Frontal cortex (tissue), 3 donors: ENCODE measurements at regions not wholly inside any gene's neighbourhood (a gene's known extent, or its start where the extent isn't known, plus 50 kb on each side); places are given as distances from the start of the nearest gene placed in this dataset.

Experiments used
- DNase-seq, 2 donors: peaks; one replicate each; pipeline ENCODE4 v3.0.0; 2012; ENCODE audit warnings: low spot score in 2 of 2
- FAIRE-seq: peaks from 2 replicates; lab custom pipeline; 2012; peaks lifted over from hg19 to GRCh38; lab: Jason Lieb, UNC
- donor health status: control.
- donor health status: control.
- donor health status: control.

DNA sequence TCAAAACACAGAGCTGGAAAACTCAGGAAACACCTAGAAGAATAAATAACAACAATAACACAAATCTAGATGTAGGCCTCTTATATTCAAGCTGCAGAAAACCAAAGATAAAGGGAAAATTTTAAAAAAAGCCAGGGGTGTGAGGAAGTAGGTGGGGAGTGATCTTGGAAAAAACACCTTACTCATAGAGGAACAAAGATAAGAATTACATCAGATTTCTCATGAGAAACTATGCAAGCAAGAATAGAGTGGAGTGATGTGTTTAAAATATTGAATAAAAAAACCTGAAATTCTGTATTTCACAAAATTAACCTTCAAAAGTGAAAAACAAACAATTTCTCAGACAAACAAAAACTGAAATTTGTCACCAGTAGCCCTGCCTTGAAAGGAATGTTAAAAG lies 265.5 kb upstream of the RGS18 start:
- DNase-seq (no peak), FAIRE-seq (no peak)

DNA sequence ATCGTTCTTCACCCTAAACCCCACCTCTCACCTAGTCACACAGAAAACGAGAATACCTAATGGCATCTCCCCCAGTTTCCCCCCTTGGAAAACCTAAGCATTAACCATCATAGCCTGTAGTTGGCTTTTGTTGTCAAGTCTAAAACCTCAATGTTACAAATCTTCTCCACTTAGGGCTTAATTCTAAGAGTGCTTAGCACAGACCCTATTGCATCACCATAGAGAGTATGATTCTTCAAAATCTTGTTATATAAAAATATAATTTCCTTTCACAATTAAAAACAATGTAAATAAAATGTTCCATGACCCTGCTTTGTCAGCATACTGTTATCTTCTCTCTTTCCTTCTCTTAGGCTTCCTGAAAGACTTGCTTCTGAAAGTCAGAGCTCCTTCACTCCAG lies 263.2 kb upstream of the RGS18 start:
- DNase-seq = no peak
- FAIRE-seq = no peak

DNA sequence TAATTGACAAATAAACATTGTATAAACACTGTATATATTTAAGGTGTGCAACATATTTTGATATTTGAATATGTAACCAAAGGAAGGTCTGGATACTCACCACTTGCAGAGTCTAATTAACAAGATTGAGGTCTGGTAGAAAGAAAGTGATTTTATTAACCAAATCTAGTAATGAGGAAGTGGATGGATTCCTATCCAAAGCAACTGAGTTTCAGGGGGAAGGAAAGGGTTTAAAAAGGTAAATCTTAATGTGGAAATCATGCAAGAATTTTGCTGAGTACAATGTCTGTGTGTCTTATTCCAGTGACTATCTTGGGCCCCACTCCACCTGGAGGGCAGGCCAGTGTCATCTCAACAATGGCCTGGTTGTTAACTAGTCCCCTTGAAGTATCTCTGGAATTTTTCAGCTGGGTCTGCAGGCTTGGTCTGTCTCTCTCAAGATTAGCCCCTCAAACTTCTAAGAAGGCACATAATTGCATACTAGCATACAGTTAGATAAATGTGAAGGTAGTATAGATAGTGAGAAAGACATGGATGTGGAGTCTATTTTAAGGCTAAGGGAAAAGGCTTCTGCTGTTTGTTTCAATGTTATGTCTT lies 262.7 kb upstream of the RGS18 start:
- FAIRE-seq (no peak), DNase-seq (no peak)

DNA sequence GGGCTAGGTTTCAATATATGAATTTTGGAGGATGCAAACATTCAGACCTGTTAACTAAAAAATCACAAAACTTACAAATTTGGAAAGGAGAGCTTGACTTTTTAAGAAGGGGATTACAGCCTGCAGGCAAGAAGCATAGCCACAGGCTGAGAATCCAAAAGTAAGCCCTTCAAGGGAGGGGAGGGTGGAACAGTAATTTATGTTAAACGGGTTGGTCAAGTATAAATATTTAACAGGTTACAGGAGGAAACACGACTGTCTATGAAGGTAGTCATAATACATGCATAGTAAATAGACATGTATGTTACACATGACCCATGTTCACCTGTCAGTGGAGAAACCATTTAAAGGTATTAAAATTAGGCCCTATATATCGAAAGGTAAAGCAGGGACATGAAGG lies 261.1 kb upstream of the RGS18 start:
- DNase-seq (no peak), FAIRE-seq (no peak)

DNA sequence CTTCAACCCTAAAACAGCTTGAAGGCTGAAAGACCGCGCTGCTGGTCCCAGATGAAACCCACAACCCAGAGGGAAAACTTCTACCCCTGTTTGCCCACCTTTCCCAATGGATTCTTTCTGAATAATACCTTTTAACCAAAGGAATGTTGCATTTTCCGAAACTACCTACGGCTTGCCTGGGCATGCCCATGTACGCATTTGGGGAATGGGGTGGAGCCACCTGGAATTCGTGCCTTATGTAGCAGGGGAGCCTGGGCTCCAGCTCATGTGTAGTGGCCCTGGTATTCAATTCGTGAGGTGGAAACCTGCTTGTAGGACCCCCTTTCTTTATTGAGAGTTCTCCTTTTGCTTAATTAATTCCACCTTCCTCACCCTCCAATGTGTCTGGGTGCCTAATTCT lies 256.6 kb upstream of the RGS18 start:
- DNase-seq (no peak), FAIRE-seq (no peak)

DNA sequence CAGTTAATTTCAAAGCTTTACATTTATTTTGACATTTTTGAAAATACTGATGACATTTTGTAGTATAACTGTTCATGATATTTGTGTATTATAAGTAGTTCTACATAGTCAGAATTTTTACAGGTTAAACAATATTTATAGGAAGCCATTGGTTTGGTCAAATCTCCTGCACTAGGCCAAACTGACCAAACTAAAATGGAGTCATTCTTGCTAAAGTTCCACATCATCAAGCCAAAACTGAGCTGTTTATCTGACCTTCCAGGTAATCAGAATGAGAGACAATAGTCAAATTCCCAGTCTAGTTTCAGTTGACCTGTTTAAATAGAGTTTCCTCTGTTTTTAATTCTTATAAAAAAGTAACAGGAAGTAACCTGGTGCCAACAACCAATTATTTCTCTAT lies 253.3 kb upstream of the RGS18 start:
- DNase-seq (no peak), FAIRE-seq (no peak)

DNA sequence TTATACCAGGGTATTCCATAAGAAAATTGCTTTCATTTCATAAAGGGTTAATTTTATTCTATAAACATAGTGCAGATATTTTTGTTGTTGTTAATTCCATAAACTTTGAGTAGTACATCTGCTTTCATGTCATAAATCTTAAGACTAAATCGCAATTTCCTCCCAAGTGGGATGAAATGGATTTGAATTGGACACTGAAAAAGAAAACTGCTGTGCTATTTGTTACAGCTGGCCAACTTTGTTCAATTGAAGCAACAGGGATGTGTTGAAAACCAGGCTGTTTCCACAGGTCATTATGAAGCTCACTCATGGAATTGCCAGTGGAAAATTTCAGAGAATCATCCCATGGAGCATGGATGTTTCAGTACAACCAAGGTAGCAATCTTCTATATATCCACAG lies 252.5 kb upstream of the RGS18 start:
- DNase-seq (no peak), FAIRE-seq (no peak)

DNA sequence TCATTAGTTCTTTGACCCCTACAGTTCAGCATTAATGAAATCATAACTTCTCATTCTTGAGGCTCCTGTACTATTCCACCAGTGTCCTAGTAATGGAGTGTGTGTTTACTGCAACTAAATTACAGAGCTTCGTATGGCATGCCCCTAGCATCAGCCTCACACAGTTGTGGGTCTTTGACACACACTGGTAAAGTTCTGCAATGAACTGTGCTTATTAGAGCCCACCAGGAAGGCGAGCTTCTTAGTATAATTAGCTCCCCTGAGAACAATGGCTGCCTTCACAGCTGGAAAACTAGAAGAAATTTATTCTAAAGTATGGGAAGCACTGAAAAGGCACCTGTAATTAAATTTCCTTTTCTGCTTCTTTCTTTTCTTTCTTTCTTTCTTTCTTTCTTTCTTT lies 251.1 kb upstream of the RGS18 start:
- no peak for DNase-seq
- no peak for FAIRE-seq

DNA sequence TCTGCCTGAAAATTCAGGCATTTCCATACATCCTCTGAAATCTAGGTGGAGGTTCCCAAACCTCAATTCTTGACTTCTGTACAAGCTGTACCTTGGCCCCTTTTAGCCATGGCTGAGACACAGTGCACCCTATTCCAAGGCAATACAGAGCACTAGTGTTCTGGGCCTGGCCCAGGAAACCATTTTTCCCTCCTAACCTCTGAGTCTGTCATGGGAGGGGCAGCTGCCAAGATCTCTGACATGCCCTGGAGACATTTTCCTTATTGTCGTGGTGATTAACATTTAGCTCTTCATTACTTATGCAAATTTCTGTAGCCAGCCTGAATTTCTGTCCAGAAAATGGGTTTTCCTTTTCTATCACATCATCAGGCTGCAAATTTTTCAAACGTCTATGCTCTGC lies 248.0 kb upstream of the RGS18 start:
- no peak for DNase-seq
- FAIRE-seq = no peak

DNA sequence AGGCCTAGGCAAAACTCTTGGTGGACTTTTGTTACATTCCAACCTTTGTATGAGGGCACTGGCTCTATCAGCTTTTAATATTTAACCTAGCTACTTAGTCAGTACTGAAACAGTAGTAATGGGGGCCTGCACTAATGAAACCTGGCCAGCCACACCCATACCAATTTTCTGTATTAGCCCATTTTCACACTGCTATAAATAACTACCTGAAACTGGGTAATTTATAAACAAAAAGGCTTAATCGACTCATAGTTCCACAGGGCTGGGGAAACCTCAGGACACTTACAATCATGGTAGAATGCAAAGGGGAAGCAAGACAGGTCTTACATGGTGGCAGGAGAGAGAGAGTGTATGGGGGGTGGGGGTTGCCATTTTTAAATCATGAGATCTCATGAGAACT lies 245.7 kb upstream of the RGS18 start:
- DNase-seq (no peak), FAIRE-seq (no peak)

DNA sequence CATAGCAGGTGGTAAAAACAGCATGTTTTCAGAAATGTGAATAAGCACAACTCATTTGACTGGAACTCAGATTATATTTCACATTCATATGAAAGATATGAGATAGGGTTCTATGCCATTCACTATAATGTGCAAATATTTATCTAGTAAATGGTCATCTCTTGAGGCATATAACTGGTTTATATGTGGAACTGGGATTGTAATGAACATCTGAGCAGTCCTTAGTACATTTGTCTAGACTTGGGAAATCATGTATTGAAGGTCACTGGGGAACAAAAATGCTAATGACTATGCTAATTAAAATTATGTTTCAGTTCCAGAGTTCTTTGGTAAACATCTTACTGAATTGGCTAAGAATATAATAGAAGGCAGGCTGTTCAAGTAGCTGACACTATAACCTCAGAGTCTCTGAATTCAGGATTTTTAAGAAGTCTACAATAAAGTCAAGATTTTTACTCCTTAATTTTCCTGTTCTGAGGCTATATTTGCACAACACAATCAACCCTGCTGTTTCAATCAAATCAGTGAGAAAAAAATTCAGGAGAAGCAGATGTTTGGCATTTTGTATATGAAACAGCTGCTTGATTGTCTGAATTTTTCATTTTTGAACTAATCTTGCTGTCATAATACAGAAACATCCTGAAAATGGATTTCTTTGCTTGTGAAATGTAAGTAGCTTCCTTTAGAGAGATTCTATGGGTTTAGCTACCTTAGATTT lies 244.8 kb upstream of the RGS18 start:
- no peak for FAIRE-seq
- DNase-seq = no peak

DNA sequence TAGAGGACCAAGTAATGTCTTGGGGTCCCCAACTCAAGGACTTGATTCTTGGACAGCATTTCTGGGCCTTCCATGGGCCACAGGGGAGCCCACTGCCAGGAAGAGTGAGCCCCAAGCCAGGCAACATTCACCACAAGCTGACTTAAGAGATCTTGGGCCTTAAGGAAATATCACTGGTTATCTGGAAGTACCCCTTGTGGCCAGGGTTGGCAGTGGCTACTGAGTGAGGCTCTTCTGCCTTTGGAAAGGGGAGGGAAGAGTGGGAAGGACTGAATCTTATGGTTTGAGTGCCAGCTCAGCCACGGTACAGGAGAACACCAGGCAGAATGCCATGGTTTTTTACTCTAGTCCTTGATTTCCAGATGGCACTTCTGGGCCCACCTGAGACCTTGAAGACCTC lies 228.9 kb upstream of the RGS18 start:
- no peak for DNase-seq
- no peak for FAIRE-seq

DNA sequence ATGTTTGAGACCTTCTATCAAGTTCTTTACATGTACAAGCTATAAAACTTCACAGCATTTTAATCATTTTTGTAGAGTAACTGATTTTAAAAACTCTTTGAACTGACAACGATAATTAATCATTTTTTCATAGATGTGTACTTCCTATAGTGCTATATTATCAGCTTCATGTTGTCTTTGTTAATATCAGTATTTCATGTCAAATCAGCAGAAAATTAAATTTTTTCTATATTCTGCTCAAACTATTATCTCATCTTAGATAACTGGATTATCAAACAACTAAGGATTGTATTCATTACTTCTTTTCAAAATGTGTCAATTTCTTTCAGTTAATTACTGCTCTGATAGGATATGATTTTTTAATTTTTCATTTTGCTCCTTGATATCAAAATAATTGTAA lies 214.6 kb upstream of the RGS18 start:
- FAIRE-seq (no peak), DNase-seq (no peak)

DNA sequence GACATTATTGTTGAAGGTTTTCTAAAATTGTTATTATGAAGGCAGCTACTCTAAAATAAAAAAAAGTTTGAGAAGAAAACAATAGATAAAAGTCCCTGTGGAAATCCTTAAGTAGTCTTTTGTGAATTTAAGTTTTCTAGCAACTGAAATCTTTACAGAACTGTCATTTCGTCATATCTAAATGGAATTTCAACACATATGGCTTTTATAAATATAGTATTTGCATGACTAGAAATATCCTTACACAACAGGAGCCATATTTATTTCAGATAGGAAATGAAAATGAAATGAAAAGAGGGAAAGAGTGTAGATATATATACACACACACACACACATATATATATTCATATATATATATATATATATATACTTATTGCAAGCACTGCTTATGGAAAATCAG lies 204.7 kb upstream of the RGS18 start:
- DNase-seq (no peak), FAIRE-seq (no peak)

DNA sequence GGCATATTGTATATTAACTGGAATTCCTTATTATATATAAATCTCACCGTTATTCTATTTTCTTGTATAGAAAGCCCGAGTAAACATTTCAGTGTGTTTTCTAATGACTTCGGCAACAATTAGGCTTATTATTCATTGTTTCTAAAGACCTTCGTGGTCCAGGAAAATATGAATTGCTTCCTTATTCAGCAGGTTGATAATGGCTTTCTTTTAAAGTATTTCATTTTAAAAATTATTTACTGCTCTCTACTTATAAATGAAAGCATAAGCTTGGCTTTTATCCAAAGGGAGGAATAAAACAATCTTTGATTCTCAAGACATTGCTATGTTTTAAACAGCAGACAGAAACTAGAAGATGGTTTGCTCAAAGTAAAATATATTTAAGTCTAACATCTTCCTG lies 198.4 kb upstream of the RGS18 start:
- DNase-seq (no peak), FAIRE-seq (no peak)

DNA sequence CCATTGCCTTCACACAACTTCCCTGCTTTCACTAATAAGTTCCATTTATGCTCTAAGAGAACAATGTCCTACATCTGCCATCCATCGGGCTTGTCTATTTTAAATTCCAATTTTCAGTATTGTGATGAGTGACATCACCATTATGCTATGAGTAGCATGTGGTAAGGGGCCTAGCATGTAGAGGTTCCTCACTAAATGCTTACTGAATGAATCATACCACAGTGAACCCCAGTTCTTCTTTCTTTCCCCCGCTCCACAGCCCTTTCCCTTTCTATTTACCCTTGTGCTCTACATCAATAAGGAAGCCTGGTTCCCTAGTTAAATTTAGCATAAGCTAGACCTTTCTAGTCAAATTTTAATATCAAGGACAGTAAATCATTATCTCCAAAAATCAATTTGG lies 195.0 kb upstream of the RGS18 start:
- DNase-seq (no peak), FAIRE-seq (no peak)

DNA sequence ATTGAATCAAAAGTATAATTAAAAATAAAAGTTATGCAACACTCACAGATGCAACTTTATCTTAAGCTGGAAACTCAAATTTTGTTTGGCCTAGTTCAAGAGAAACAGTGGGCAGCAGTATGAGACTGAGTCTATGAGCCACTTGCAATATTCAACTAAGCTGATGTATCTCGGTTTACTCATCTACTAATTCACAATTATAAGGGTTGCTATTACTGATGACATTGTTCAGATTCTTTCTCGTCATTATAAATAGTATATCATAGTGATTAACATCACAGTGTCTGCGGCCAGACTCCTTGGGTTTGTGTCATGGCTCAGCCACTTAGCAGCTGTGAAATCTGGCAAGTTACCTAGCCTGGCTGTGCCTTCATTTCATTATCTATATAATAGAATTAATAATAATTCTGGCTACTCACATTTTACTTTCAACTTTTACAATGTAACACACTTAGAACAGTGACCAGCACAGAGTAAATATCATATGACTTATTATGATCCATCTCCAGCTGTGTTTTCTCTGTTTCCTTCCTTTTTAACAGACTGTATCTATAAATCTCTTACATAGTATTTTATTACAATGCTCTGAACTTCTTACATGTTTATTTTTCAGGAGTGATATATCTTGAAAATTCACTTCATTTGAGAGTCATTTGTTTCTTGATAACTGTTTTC lies 194.3 kb upstream of the RGS18 start:
- DNase-seq (no peak), FAIRE-seq (no peak)

DNA sequence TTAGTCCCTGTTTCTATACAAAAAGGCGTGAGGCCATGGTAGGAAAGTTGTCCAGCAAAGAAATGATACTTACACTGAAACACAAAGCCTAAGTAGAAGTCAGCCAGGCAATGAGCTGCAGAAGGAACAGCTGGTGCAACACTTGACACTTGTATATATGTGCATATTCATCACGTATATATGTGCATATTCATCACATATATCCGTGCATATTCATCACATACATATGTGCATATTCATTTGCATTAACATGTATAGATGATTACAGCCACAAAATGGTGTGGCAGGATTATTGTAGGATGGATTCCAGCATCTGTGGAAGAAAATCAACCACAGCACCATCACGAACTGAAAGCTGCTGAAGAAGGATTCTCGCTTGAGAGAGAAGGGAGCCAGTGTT lies 189.0 kb upstream of the RGS18 start:
- FAIRE-seq (no peak), DNase-seq (no peak)

DNA sequence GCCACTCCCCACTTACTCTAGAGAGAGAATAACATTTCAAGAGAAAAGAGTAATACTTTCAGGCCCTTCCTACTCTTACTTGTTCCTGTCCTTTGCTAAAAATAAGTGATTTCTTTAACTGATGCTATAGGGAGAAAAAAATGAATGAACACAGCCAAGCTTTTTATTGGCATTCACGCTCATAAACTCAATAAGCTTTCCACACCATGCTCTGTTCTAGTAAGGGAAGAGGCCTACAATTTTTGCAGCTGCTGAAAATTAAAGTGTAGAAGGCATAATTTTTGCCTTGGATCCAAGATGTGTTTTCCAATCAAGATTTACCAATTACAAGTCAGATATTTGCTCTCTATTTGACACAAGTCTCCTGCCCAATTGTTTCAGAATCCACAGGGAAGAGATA lies 188.1 kb upstream of the RGS18 start:
- no peak for FAIRE-seq

DNA sequence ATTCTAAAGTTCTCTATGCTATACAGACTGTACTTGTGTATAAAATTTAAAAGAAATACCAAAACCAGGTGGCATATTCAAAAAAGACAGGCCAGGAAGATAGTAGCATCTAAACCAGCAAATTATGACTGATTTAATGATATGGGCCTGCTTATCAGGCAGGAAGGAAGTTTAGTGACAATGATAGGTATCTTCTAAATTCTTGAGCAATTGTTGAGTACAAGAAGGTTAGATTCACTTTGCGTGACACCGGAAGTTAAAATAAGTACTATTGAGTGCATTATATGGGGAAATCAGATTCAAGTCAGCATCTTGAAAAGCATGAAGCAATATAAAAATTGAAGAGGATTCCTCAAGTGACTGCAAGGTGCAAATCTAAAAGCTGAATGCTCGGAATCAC lies 186.8 kb upstream of the RGS18 start:
- FAIRE-seq (no peak), DNase-seq (no peak)

More for the DNA sequence above, 188.1 kb upstream of the RGS18 start:
- no peak for DNase-seq

DNA sequence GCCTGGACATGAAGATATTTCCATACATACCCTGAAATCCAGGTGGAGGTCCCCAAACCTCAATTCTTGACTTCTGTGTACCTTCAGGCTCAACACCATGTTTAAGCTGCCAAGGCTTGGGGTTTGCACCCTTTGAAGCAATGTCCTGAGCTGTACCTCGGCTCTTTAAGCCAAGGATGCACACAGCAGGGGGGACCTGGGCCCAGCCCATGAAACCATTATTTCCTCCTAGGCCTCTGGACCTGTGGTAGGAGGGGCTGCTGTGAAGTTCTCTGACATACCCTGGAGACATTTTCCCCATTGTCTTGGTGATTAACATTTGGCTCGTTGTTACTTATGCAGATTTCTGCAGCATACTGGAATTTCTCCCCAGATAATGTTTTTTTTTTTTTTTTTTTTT lies 184.3 kb upstream of the RGS18 start:
- FAIRE-seq (no peak), DNase-seq (no peak)
